Mononuclear cell (primary cell): ENCODE measurements at regions not wholly inside any gene's neighbourhood (a gene's known extent, or its start where the extent isn't known, plus 50 kb on each side); places are given as distances from the start of the nearest gene placed in this dataset.

Source experiments
- H3K27me3 ChIP-seq: 2 replicates; pipeline ENCODE4 v1.6.0; 2011; ENCODE audit warnings: low read length, control low read depth; ENCODE audit not compliant: insufficient read depth
- H3K4me1 ChIP-seq: 2 replicates; pipeline ENCODE4 v1.5.1; 2011; ENCODE audit warnings: mild to moderate bottlenecking, low read length, control low read depth; ENCODE audit not compliant: insufficient read depth
- H3K4me3 ChIP-seq: 2 replicates; pipeline ENCODE4 v1.5.1; 2011; ENCODE audit warnings: mild to moderate bottlenecking, low read length, moderate library complexity
- H3K9me3 ChIP-seq: 2 replicates; pipeline ENCODE4 v1.5.1; 2011; ENCODE audit warnings: low read depth, mild to moderate bottlenecking, control low read depth, low read length

DNA sequence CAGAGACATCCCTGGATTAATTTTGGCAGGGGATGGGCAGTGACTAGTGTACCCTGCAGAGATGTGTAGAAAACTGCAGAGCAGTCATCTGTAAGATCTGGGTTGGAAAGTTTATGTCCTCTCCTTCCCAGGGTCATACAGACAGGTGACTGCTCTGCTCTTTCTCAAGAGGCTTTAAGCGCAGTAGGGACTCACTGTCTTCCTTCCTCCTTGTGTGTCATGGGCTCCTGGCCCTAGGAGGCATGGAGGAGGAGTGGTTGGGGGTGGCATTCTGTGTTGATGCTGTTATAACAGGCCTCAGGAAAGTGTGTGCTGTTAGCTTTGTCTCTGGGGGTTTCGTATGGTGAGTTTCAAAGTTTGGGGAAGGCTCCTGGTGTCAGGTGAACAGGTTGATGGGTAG, 130.5 kb upstream of the MGAT5 start:
- Histone ChIP-seq H3K4me3 (no peak overlapping the region), H3K9me3 (no peaks in the 10 kb centered on the region), H3K27me3 (no peaks in the 10 kb centered on the region), H3K4me1 (peaks cover 79% of the 10 kb centered on the region)

GRCh38 chr2:134124047-134124753, 129.7 kb upstream of the MGAT5 start:
- H3K4me3 ChIP-seq = no peak overlapping the region
- H3K9me3 ChIP-seq = no peaks in the 10 kb centered on the region
- peaks cover 79% of the 10 kb centered on the region for H3K4me1 ChIP-seq
- H3K27me3 ChIP-seq = no peaks in the 10 kb centered on the region

DNA sequence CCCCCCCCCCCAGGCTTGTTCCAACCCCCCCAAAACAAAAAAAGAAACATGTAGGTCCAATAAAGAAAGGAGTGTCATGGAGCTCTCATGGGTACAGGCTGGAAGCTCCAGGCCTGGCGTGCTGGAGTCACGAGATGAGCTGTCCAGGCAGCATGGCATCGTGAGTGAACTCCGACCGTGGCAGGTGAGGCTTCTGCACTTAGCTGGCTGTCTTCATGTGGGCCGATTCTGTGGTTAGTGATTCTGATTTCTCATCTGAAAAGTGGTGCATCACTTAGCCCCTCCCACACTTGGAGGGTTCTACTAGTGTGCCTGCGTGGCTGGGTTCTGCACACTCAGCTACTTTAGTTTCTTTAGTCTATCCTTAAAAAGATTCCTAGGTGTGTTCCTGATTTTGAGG, 126.4 kb upstream of the MGAT5 start:
- Histone ChIP-seq H3K27me3 (no peaks in the 10 kb centered on the region), H3K4me3 (no peak overlapping the region), H3K4me1 (peaks cover 62% of the 10 kb centered on the region), H3K9me3 (no peaks in the 10 kb centered on the region)

DNA sequence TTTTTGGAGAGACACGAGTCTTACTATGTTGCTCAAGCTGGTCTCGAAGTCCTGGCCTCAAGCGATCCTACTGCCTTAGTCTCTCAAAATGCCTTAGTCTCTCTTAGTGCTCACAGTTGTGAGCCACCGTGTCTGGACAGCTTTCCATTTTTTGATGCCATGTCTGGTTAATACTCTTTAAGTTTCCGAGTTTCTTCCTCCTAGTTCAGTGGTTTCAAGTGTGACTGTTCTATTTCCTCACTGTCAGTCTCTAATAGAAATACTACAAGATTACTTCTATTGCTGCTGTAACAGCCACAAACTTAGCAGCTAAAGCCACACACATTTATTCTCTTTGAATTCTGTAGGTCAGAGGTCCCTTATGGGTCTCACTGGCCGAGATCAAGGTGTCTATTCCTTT, 125.1 kb upstream of the MGAT5 start:
- Histone ChIP-seq H3K4me1 (peaks cover 53% of the 10 kb centered on the region), H3K4me3 (no peak overlapping the region), H3K27me3 (no peaks in the 10 kb centered on the region), H3K9me3 (no peaks in the 10 kb centered on the region)

GRCh38 chr2:134129900-134130537, 123.9 kb upstream of the MGAT5 start:
- Histone ChIP-seq H3K27me3 (no peaks in the 10 kb centered on the region), H3K9me3 (no peaks in the 10 kb centered on the region), H3K4me1 (peaks cover 51% of the 10 kb centered on the region), H3K4me3 (no peak overlapping the region)

GRCh38 chr2:134131681-134132489, 122.0 kb upstream of the MGAT5 start:
- no peak overlapping the region for H3K4me3 ChIP-seq
- peaks cover 50% of the 10 kb centered on the region for H3K4me1 ChIP-seq
- H3K27me3 ChIP-seq = no peaks in the 10 kb centered on the region
- no peaks in the 10 kb centered on the region for H3K9me3 ChIP-seq

GRCh38 chr2:134132490-134132857, 121.4 kb upstream of the MGAT5 start:
- no peaks in the 10 kb centered on the region for H3K9me3 ChIP-seq
- no peaks in the 10 kb centered on the region for H3K27me3 ChIP-seq
- H3K4me1 ChIP-seq = peaks cover 50% of the 10 kb centered on the region
- H3K4me3 ChIP-seq = no peak overlapping the region

DNA sequence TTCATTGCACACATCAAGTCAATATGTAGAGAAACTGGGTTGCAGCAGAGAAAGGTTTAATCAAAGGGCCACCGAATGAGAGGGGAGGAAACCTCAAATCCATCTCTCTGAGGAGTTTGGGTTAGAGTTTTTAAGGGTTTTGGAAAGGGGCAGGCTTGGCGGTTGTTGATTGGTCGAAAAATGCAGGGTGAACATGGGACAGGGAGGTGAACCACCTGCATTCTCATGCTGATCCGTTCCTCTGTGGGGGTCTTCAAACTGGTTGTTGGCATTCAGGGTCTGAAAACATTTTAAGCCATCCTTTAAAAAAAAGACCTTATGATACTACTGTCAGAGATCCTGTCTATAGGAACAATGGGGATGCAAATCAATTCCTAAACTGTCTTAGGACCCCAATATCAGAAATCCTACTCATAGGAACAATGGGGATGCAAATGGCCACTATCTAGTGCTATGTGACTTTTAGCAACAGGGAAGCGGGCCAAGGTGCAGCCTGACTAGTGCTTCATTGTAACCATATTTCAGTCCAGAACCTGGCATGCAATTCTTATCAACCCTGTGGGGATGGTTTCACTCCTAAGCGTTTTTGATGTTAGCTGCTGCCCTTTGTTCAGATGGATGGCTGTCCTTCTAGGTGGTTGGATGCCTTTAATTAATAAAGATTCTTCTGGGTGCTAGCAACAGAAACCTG, 120.1 kb upstream of the MGAT5 start:
- Histone ChIP-seq H3K4me3 (no peak overlapping the region), H3K27me3 (no peaks in the 10 kb centered on the region), H3K9me3 (no peaks in the 10 kb centered on the region), H3K4me1 (peaks cover 49% of the 10 kb centered on the region)

GRCh38 chr2:134134313-134134706, 119.6 kb upstream of the MGAT5 start:
- H3K4me3 ChIP-seq = no peak overlapping the region
- no peaks in the 10 kb centered on the region for H3K9me3 ChIP-seq
- H3K4me1 ChIP-seq = peaks cover 49% of the 10 kb centered on the region
- no peaks in the 10 kb centered on the region for H3K27me3 ChIP-seq

DNA sequence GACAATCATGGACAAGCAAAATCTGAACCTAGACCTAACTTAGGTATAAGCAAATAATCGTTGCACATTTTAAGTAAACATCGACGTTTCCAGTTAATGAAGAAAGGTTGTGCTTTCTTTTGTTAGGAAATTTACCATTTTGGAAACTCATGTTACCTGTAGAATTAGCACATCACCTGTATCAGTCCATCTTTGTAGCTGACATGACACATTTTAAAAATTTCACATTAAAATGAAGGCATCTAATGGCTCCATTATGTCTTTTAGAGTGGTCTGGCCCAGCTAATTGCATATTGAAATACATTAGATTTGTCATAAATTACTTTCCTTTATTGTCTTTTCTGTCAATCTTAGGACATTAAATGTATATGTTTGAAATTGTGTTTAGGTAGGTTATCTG, 119.0 kb upstream of the MGAT5 start:
- H3K4me1 ChIP-seq = peaks cover 52% of the 10 kb centered on the region
- H3K9me3 ChIP-seq = no peaks in the 10 kb centered on the region
- no peaks in the 10 kb centered on the region for H3K27me3 ChIP-seq

GRCh38 chr2:134135793-134136192, 118.1 kb upstream of the MGAT5 start:
- Histone ChIP-seq H3K4me1 (peaks cover 62% of the 10 kb centered on the region), H3K27me3 (no peaks in the 10 kb centered on the region), H3K9me3 (no peaks in the 10 kb centered on the region), H3K4me3 (no peak overlapping the region)

More for the DNA sequence above, 119.0 kb upstream of the MGAT5 start:
- H3K4me3 ChIP-seq = no peak overlapping the region

GRCh38 chr2:134136731-134137130, 117.1 kb upstream of the MGAT5 start:
- Histone ChIP-seq H3K4me1 (peaks cover 69% of the 10 kb centered on the region), H3K27me3 (no peaks in the 10 kb centered on the region), H3K9me3 (no peaks in the 10 kb centered on the region), H3K4me3 (no peak overlapping the region)

DNA sequence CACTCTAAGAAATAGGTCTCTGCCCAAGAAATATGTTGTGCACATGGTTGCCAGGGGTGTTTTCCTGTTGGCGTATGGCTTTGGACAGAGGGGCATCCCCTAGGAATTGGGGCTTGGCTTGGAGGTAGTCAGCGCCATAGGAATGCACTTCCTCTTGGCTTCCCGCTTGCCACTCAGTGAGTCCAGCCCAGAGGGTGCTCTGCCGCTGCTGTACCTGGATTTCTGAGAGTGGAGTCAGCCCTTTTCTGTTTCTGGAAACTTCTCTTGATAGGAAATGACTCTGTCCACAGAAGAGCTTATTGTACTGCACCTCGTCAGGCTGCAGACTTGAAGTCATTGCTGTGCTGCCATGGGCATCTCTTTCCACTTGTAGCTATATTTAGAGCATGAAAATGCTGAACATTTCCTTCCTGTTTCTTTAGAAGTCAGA, 116.7 kb upstream of the MGAT5 start:
- H3K4me3 ChIP-seq = peak overlapping the region; percentile 22
- H3K9me3 ChIP-seq = no peaks in the 10 kb centered on the region
- no peaks in the 10 kb centered on the region for H3K27me3 ChIP-seq
- peaks cover 74% of the 10 kb centered on the region for H3K4me1 ChIP-seq

DNA sequence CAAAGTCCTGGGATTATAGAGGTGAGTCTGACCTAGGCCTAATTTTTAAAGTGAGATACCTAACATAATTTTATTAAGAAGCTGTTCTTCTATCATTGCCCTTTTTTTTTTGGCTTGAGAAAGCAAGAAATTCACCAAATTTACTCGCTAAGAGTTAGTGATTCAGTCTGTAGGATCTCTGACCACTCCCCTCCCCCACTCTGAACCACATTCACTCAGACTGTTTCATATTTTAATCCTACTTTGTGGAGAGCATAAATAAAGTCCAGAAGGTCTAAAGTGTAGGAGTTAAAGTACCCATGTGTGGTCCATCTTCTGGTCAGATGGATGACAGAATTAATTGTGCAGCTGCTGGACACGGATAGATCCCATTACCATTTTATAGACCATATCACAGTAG, 115.8 kb upstream of the MGAT5 start:
- Histone ChIP-seq H3K4me1 (peaks cover 75% of the 10 kb centered on the region), H3K27me3 (no peaks in the 10 kb centered on the region), H3K9me3 (no peaks in the 10 kb centered on the region), H3K4me3 (no peak overlapping the region)

GRCh38 chr2:134139611-134140010, 114.3 kb upstream of the MGAT5 start:
- Histone ChIP-seq H3K4me1 (peaks cover 65% of the 10 kb centered on the region), H3K4me3 (no peak overlapping the region), H3K9me3 (no peaks in the 10 kb centered on the region), H3K27me3 (no peaks in the 10 kb centered on the region)
